ENCODE measurements at regions not wholly inside any gene's neighbourhood (a gene's known extent, or its start where the extent isn't known, plus 50 kb on each side); places are given as distances from the start of the nearest gene placed in this dataset.

DNA sequence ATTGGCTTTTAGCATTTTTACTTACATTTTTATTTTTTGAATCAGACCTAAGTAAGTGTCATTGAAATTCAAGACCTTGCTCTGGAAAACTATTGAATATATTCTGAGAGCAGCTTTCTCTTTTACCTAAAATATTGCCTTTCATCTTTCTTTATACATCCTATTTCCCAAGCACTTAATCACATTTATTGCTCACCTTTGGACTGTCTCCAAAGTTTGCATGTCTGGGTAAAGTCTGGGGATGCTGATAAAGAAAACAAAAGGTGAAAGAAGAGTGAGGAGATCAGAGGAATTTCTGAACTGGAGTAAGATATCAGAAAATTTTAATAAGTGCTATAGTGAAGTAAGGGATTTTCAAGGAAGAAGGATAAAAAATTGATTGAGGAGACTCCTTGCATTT, 308.5 kb upstream of the AADAT start:
- ChIA-PET RAD21 (ENCODE audit: low non-redundant PET in 1 of 2, low total read pairs in 2 of 2, uncharacterized antibody in 2 of 2, unreplicated experiment in 2 of 2) (no interaction called here), POLR2A (no interaction called here)
- TF ChIP-seq SIN3A (IDR thresholded peaks at IDR 0.05; ENCODE audit: low read depth): no peak
- TF ChIP-seq, protein P1, sequence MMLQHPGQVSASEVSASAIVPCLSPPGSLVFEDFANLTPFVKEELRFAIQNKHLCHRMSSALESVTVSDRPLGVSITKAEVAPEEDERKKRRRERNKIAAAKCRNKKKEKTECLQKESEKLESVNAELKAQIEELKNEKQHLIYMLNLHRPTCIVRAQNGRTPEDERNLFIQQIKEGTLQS (IDR thresholded peaks at IDR 0.05): no peak
- TF ChIP-seq EZH2phosphoT487 (IDR thresholded peaks at IDR 0.05; ENCODE audit: borderline replicate concordance): no peak
- no peak for TF ChIP-seq ZNF274 (IDR thresholded peaks at IDR 0.05; ENCODE audit: low read depth, low read length)
- no peak for TF ChIP-seq ZFX (IDR thresholded peaks at IDR 0.05)
- no peak for TF ChIP-seq TCF7L2 (IDR thresholded peaks at IDR 0.05; ENCODE audit: borderline replicate concordance, extremely low read depth, insufficient read depth, insufficient read length)
- no peak for TF ChIP-seq JUND (IDR thresholded peaks at IDR 0.05)
- no peak for TF ChIP-seq CBX3 (IDR thresholded peaks at IDR 0.05; ENCODE audit: low read depth)
- TF ChIP-seq, protein P2, sequence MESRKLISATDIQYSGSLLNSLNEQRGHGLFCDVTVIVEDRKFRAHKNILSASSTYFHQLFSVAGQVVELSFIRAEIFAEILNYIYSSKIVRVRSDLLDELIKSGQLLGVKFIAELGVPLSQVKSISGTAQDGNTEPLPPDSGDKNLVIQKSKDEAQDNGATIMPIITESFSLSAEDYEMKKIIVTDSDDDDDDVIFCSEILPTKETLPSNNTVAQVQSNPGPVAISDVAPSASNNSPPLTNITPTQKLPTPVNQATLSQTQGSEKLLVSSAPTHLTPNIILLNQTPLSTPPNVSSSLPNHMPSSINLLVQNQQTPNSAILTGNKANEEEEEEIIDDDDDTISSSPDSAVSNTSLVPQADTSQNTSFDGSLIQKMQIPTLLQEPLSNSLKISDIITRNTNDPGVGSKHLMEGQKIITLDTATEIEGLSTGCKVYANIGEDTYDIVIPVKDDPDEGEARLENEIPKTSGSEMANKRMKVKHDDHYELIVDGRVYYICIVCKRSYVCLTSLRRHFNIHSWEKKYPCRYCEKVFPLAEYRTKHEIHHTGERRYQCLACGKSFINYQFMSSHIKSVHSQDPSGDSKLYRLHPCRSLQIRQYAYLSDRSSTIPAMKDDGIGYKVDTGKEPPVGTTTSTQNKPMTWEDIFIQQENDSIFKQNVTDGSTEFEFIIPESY (IDR thresholded peaks at IDR 0.05; ENCODE audit: extremely low read depth, insufficient replicate concordance, low read length): no peak
- no peak for TF ChIP-seq EZH2 (IDR thresholded peaks at IDR 0.05)
- TF ChIP-seq YY1 (IDR thresholded peaks at IDR 0.05; ENCODE audit: extremely low read depth, insufficient replicate concordance, low read depth, low read length): no peak
- no peak for TF ChIP-seq CEBPB (IDR thresholded peaks at IDR 0.05; ENCODE audit: low read depth)
- no peak for TF ChIP-seq SRF (IDR thresholded peaks at IDR 0.05; ENCODE audit: low read depth)
- TF ChIP-seq POLR2AphosphoS5 (IDR thresholded peaks at IDR 0.05; ENCODE audit: low read depth, low read length): no peak

More for the DNA sequence above, 308.5 kb upstream of the AADAT start:
- Histone ChIP-seq H3K4me2 (ENCODE audit: low read length) (no peak overlapping the region), H3K27me3 (ENCODE audit: insufficient read depth, low read length) (no peaks in the 10 kb centered on the region), H3K36me3 (ENCODE audit: control insufficient read depth in 1 of 2, insufficient read depth in 2 of 2, low read length in 2 of 2) (no peaks in the 10 kb centered on the region), H3K9ac (ENCODE audit: low read length) (no peak overlapping the region), H3K4me1 (ENCODE audit: control insufficient read depth in 1 of 2, insufficient read depth in 2 of 2, low read length in 2 of 2) (no peaks in the 10 kb centered on the region), H4K20me1 (ENCODE audit: insufficient read depth) (no peaks in the 10 kb centered on the region), H3K9me3 (ENCODE audit: control insufficient read depth in 1 of 2, insufficient read depth in 1 of 2, low read depth in 1 of 2, low read length in 2 of 2) (no peaks in the 10 kb centered on the region), H3K79me2 (ENCODE audit: insufficient read depth, low read length) (no peaks in the 10 kb centered on the region), H3K9me2 (ENCODE audit: insufficient read depth) (no peaks in the 10 kb centered on the region), H3K4me3 (replicated peaks in 1 of 2; ENCODE audit: low read depth in 1 of 2, low read length in 2 of 2) (no peak overlapping the region), H3K27ac (ENCODE audit: low read depth, low read length) (no peak overlapping the region), H2AFZ (ENCODE audit: low read depth, low read length, poor library complexity, severe bottlenecking) (no peak overlapping the region)
- CTCF ChIA-PET: no interaction called here
- DNase-seq (ENCODE audit: low read depth, low spot score): no peak
- BruUV-seq (replicated peaks): no TSS peak
- ATAC-seq: no peak
- intact Hi-C loops (cut with micrococcal nuclease): no loop called here
